ENCODE measurements at regions not wholly inside any gene's neighbourhood (a gene's known extent, or its start where the extent isn't known, plus 50 kb on each side); places are given as distances from the start of the nearest gene placed in this dataset.

GRCh38 chr4:36417146-36417545 is 135.7 kb downstream of the DTHD1 start:
- TF ChIP-seq EZH2 (IDR thresholded peaks at IDR 0.05; ENCODE audit: insufficient read depth, low read length): no peak
- no peak for TF ChIP-seq CTCF (IDR thresholded peaks at IDR 0.05; ENCODE audit: insufficient read depth, low read depth, low read length)
